ENCODE measurements at regions not wholly inside any gene's neighbourhood (a gene's known extent, or its start where the extent isn't known, plus 50 kb on each side); places are given as distances from the start of the nearest gene placed in this dataset.

- no peaks in the 10 kb centered on the region for H3K9me3 ChIP-seq (ENCODE audit: low read depth)
- DNase-seq (ENCODE audit: low read depth in 1 of 2, low spot score in 1 of 2) = no peak
- TF ChIP-seq CTCF (IDR thresholded peaks at IDR 0.05; ENCODE audit: low read depth, low read length) = no peak
Observed at GRCh38 chr3:135500034-135500433, 465.5 kb upstream of the PPP2R3A start.

GRCh38 chr3:135503065-135503759 is 462.3 kb upstream of the PPP2R3A start:
- DNase-seq (ENCODE audit: low read depth in 1 of 2, low spot score in 1 of 2) = no peak
- no peak overlapping the region for H3K4me3 ChIP-seq
- H3K4me1 ChIP-seq (ENCODE audit: low read depth) = no peaks in the 10 kb centered on the region

More at GRCh38 chr3:135500034-135500433, 465.5 kb upstream of the PPP2R3A start:
- Histone ChIP-seq H3K27me3 (peaks cover 14% of the 10 kb centered on the region), H3K36me3 (no peaks in the 10 kb centered on the region), H3K27ac (no peak overlapping the region), H3K4me1 (ENCODE audit: low read depth) (no peaks in the 10 kb centered on the region), H3K4me3 (no peak overlapping the region)

GRCh38 chr3:135503760-135504686 is 461.5 kb upstream of the PPP2R3A start:
- Histone ChIP-seq H3K27ac (no peak overlapping the region), H3K4me1 (ENCODE audit: low read depth) (no peaks in the 10 kb centered on the region), H3K27me3 (peaks cover 14% of the 10 kb centered on the region), H3K36me3 (no peaks in the 10 kb centered on the region), H3K4me3 (no peak overlapping the region), H3K9me3 (ENCODE audit: low read depth) (no peaks in the 10 kb centered on the region)
- TF ChIP-seq CTCF (IDR thresholded peaks at IDR 0.05; ENCODE audit: low read depth, low read length) = peak; percentile 56
- peak; percentile 61 to 74 for DNase-seq (ENCODE audit: low read depth in 1 of 2, low spot score in 1 of 2)

More at GRCh38 chr3:135503065-135503759, 462.3 kb upstream of the PPP2R3A start:
- no peaks in the 10 kb centered on the region for H3K9me3 ChIP-seq (ENCODE audit: low read depth)
- no peaks in the 10 kb centered on the region for H3K36me3 ChIP-seq
- H3K27ac ChIP-seq = no peak overlapping the region
- peaks cover 14% of the 10 kb centered on the region for H3K27me3 ChIP-seq
- TF ChIP-seq CTCF (IDR thresholded peaks at IDR 0.05; ENCODE audit: low read depth, low read length) = no peak

GRCh38 chr3:135513106-135514059 is 452.1 kb upstream of the PPP2R3A start:
- Histone ChIP-seq H3K4me3 (no peak overlapping the region), H3K36me3 (no peaks in the 10 kb centered on the region), H3K27me3 (no peaks in the 10 kb centered on the region), H3K9me3 (ENCODE audit: low read depth) (no peaks in the 10 kb centered on the region), H3K27ac (no peak overlapping the region), H3K4me1 (ENCODE audit: low read depth) (no peaks in the 10 kb centered on the region)
- DNase-seq (ENCODE audit: low read depth in 1 of 2, low spot score in 1 of 2) = peak in 1 of 2 donors; percentile 22
- TF ChIP-seq CTCF (IDR thresholded peaks at IDR 0.05; ENCODE audit: low read depth, low read length) = no peak

- Histone ChIP-seq H3K27ac (no peak overlapping the region), H3K4me3 (no peak overlapping the region), H3K36me3 (no peaks in the 10 kb centered on the region), H3K27me3 (no peaks in the 10 kb centered on the region), H3K9me3 (ENCODE audit: low read depth) (no peaks in the 10 kb centered on the region), H3K4me1 (ENCODE audit: low read depth) (no peaks in the 10 kb centered on the region)
- no peak for DNase-seq (ENCODE audit: low read depth in 1 of 2, low spot score in 1 of 2)
- TF ChIP-seq CTCF (IDR thresholded peaks at IDR 0.05; ENCODE audit: low read depth, low read length) = no peak
Observed at GRCh38 chr3:135514060-135514448, 451.5 kb upstream of the PPP2R3A start.
